HFF-Myc (cell line): ENCODE measurements at regions not wholly inside any gene's neighbourhood (a gene's known extent, or its start where the extent isn't known, plus 50 kb on each side); places are given as distances from the start of the nearest gene placed in this dataset.

Experiments used
- DNase-seq: peaks from one replicate; pipeline ENCODE4 v3.0.0-alpha.2; 2011; ENCODE audit warnings: low read depth; ENCODE audit errors: extremely low read depth
- H3K4me3 ChIP-seq: replicated peaks from 2 replicates; pipeline ENCODE4 v1.5.1; 2011; ENCODE audit warnings: low read depth, mild to moderate bottlenecking, control low read depth, low read length
- CTCF ChIP-seq: IDR thresholded peaks from 2 replicates; pipeline ENCODE4 v1.5.1; 2012; ENCODE audit warnings: mild to moderate bottlenecking, low read depth, low read length, control low read depth; ENCODE audit errors: missing control alignments

DNA sequence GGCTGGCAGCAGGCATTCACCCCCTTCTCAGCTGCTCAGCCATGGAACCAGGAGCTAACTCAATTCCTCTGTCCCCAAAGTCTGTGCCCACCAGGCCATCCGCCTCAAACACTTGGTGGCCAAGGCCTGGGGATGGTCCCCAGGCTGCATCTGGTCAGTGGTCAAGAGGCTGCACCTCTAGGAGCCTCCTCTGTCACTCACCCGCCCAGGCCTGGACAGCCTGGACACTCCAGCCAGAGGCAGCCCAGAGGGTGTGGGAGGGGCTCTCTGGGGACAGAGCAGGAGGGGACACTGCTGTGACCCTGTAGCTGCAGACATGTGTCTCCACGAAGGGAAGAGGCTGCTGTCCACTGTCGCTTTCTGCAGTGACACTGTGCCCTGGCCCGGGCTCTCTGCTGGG, 416.6 kb upstream of the SULF2 start:
- H3K4me3 ChIP-seq = no peak overlapping the region
- no peak for TF ChIP-seq CTCF
- DNase-seq = no peak

- no peak for DNase-seq
- no peak overlapping the region for H3K4me3 ChIP-seq
- TF ChIP-seq CTCF = no peak
Observed at GRCh38 chr20:48201188-48201587, 415.9 kb upstream of the SULF2 start.

DNA sequence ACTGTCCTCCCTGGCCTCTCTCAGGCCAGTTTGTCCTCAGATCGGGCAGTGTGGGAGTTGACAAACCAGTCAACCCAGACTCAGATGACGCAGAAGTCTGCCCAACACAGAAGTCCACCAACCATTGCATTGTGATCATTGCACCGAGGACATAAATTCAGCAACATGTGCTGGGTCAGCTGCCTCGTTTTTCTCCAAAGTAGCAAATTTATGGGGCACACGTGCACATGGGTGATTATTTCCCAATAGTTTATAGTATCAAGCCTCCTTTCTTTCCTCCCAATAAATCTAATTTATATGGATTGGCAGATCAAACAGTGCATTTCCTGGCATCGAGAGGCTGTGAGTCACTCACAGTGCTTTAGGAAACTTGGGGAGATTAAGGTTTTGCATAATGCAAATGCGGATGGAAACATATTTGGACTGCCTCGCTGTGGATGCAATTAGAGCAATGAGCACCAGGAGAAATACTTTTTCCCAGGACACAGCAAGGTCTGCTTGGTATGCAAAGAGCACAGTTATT, 413.7 kb upstream of the SULF2 start:
- DNase-seq = peak; percentile 3
- TF ChIP-seq CTCF = no peak
- no peak overlapping the region for H3K4me3 ChIP-seq

- TF ChIP-seq CTCF = no peak
- no peak for DNase-seq
- H3K4me3 ChIP-seq = no peak overlapping the region
Observed at GRCh38 chr20:48197066-48197465, 411.8 kb upstream of the SULF2 start.

DNA sequence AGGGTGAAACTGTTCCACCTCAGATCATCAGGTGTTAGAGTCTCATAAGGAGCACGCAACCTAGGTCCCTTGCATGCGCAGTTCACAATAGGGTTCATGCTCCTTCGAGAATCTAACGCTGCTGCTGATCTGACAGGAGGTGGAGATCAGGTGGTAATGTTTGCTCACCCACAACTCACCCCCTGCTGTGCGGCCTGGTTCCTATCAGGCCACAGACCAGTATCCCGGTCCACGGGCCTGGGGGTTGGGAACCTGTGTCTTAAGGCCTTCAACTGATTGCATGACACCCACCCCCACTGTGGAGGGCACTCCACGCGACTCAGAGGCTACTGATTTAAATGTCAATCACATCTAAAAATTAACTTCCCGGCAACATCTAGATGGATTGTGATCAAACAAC, 411.2 kb upstream of the SULF2 start:
- H3K4me3 ChIP-seq = no peak overlapping the region
- DNase-seq = no peak
- no peak for TF ChIP-seq CTCF

GRCh38 chr20:48196001-48196400, 410.7 kb upstream of the SULF2 start:
- DNase-seq = no peak
- H3K4me3 ChIP-seq = no peak overlapping the region
- no peak for TF ChIP-seq CTCF
